ENCODE measurements at regions not wholly inside any gene's neighbourhood (a gene's known extent, or its start where the extent isn't known, plus 50 kb on each side); places are given as distances from the start of the nearest gene placed in this dataset.

- DNase-seq = no peak
Measured at GRCh38 chr14:101383737-101384338, 177.5 kb upstream of the DIO3 start.

GRCh38 chr14:101394374-101394773 is 166.9 kb upstream of the DIO3 start:
- no peak for DNase-seq

- no peak for DNase-seq
Measured at GRCh38 chr14:101395779-101396178, 165.5 kb upstream of the DIO3 start.

GRCh38 chr14:101397206-101397605 is 164.1 kb upstream of the DIO3 start:
- no peak for DNase-seq

GRCh38 chr14:101398011-101398410 is 163.3 kb upstream of the DIO3 start:
- DNase-seq = no peak

- no peak for DNase-seq
Measured at GRCh38 chr14:101399737-101400517, 161.4 kb upstream of the DIO3 start.

- DNase-seq = no peak
Measured at GRCh38 chr14:101400830-101401229, 160.5 kb upstream of the DIO3 start.

- DNase-seq = no peak
Measured at GRCh38 chr14:101402936-101403660, 158.2 kb upstream of the DIO3 start.

GRCh38 chr14:101404426-101405170 is 156.7 kb upstream of the DIO3 start:
- no peak for DNase-seq

- DNase-seq = no peak
Measured at GRCh38 chr14:101405171-101405883, 156.0 kb upstream of the DIO3 start.

- no peak for DNase-seq
Measured at GRCh38 chr14:101406921-101407320, 154.4 kb upstream of the DIO3 start.

GRCh38 chr14:101407328-101407727 is 154.0 kb upstream of the DIO3 start:
- no peak for DNase-seq

GRCh38 chr14:101408077-101408831 is 153.0 kb upstream of the DIO3 start:
- no peak for DNase-seq

GRCh38 chr14:101409006-101409543 is 152.2 kb upstream of the DIO3 start:
- DNase-seq = no peak

GRCh38 chr14:101410126-101410525 is 151.2 kb upstream of the DIO3 start:
- DNase-seq = no peak

- DNase-seq = no peak
Measured at GRCh38 chr14:101411151-101411550, 150.1 kb upstream of the DIO3 start.

GRCh38 chr14:101411779-101412178 is 149.5 kb upstream of the DIO3 start:
- no peak for DNase-seq

GRCh38 chr14:101412739-101413138 is 148.6 kb upstream of the DIO3 start:
- no peak for DNase-seq

- DNase-seq = no peak
Measured at GRCh38 chr14:101417434-101417833, 143.9 kb upstream of the DIO3 start.

- DNase-seq = no peak
Measured at GRCh38 chr14:101418601-101419000, 142.7 kb upstream of the DIO3 start.

GRCh38 chr14:101426466-101426865 is 134.8 kb upstream of the DIO3 start:
- DNase-seq = no peak

GRCh38 chr14:101428409-101428808 is 132.9 kb upstream of the DIO3 start:
- DNase-seq = no peak

Measured in NCI-H2227 treated with DMSO at 0.1 percent for 48 hours (cell line).